ENCODE measurements at regions not wholly inside any gene's neighbourhood (a gene's known extent, or its start where the extent isn't known, plus 50 kb on each side); places are given as distances from the start of the nearest gene placed in this dataset.

DNA sequence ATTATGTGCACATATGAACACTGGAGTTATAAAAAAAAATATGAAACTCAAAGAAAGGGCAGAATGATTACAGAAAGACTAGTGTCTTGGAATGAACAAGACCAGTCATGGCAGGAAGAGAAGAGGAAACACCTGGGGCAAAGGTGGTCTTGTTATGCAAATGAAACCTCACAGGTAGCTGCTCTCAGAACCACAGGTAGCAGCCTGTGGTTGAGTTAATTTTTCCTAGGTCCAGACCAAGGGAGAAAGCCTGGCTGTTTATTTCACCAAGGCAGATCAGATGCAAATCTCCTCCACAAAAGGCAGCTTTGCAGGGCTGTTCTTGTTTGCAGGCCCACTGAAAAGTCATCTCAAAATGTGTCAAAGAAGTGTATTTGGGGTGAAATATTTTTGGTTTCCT, 785.8 kb downstream of the RNF144A start:
- H3K4me1 Mint-ChIP-seq (ENCODE audit: unreplicated experiment), result peaks cover 3% of the 10 kb centered on the region
- TF ChIP-seq, protein P1, sequence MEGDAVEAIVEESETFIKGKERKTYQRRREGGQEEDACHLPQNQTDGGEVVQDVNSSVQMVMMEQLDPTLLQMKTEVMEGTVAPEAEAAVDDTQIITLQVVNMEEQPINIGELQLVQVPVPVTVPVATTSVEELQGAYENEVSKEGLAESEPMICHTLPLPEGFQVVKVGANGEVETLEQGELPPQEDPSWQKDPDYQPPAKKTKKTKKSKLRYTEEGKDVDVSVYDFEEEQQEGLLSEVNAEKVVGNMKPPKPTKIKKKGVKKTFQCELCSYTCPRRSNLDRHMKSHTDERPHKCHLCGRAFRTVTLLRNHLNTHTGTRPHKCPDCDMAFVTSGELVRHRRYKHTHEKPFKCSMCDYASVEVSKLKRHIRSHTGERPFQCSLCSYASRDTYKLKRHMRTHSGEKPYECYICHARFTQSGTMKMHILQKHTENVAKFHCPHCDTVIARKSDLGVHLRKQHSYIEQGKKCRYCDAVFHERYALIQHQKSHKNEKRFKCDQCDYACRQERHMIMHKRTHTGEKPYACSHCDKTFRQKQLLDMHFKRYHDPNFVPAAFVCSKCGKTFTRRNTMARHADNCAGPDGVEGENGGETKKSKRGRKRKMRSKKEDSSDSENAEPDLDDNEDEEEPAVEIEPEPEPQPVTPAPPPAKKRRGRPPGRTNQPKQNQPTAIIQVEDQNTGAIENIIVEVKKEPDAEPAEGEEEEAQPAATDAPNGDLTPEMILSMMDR (IDR thresholded peaks at IDR 0.05), result no peak
- no peaks in the 10 kb centered on the region for H3K36me3 Mint-ChIP-seq (ENCODE audit: unreplicated experiment)
- no peak for DNase-seq (ENCODE audit: extremely low spot score, unreplicated experiment)
- no peak overlapping the region for H3K4me3 Mint-ChIP-seq (ENCODE audit: unreplicated experiment)
- H3K27ac Mint-ChIP-seq (ENCODE audit: unreplicated experiment), result no peak overlapping the region
- H3K27me3 Mint-ChIP-seq (ENCODE audit: unreplicated experiment), result no peaks in the 10 kb centered on the region
- H3K9me3 Mint-ChIP-seq (ENCODE audit: unreplicated experiment), result no peaks in the 10 kb centered on the region

DNA sequence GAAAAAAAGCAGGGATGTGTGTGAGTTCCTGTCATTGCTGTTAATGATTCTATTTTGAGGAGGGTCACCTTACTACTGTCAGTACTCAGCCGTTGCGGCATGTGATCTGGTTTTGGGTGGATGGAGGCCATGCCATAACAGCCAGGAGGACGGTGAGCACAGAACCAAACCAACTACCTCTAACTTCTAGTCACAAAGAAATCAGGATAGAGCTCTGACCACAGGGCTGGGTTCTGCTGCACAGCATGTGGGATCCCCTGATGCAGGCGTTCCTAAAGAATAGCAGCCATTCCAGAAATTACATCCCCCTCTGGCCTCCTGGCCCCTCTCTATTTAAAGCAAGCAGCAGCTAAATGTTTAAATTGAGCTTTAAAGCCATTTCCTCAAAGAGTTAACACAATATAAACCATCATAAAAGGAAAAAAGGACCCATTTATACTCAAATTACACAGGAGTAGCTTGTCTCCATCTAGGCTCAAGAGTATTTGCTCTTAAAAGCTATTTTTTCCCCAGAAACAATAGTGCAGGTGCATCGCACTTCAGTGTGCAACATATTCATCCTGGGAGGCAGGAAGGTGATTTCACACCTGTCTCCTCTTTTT, 786.4 kb downstream of the RNF144A start:
- DNase-seq (ENCODE audit: extremely low spot score, unreplicated experiment), result no peak
- H3K27ac Mint-ChIP-seq (ENCODE audit: unreplicated experiment), result no peak overlapping the region
- H3K9me3 Mint-ChIP-seq (ENCODE audit: unreplicated experiment), result no peaks in the 10 kb centered on the region
- H3K4me1 Mint-ChIP-seq (ENCODE audit: unreplicated experiment), result peaks cover 3% of the 10 kb centered on the region
- no peaks in the 10 kb centered on the region for H3K27me3 Mint-ChIP-seq (ENCODE audit: unreplicated experiment)
- TF ChIP-seq, protein P1 (IDR thresholded peaks at IDR 0.05), result no peak
- no peaks in the 10 kb centered on the region for H3K36me3 Mint-ChIP-seq (ENCODE audit: unreplicated experiment)
- H3K4me3 Mint-ChIP-seq (ENCODE audit: unreplicated experiment), result no peak overlapping the region

DNA sequence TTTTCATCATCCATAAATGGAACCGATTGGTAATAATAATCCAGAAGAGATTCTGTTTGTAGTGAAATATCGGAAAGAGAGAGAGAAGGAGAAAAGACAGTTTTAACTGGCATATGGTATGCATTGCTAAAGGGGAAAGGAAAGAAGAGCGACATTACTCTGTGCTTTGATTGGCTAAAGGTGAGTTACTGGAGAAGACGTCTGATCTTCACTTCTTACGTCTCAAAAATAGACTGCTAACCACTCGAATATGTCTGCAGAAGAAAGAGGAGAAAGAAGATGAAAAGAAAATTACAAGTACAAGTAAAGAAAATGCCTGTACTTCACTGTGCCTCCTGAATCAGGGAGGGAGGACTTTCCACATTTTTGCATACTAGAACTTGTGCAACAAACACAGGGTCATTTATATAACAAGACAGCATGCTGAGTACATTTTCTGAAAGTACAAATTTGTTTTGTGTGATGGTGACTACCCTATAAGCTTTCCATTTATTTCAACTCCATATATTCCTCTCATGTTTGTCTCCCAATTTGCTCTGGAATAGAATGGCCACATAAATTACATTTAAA, 787.2 kb downstream of the RNF144A start:
- Mint-ChIP-seq H3K9me3 (ENCODE audit: unreplicated experiment) (no peaks in the 10 kb centered on the region), H3K4me1 (ENCODE audit: unreplicated experiment) (peaks cover 3% of the 10 kb centered on the region), H3K27me3 (ENCODE audit: unreplicated experiment) (no peaks in the 10 kb centered on the region), H3K36me3 (ENCODE audit: unreplicated experiment) (no peaks in the 10 kb centered on the region), H3K27ac (ENCODE audit: unreplicated experiment) (no peak overlapping the region), H3K4me3 (ENCODE audit: unreplicated experiment) (no peak overlapping the region)
- no peak for DNase-seq (ENCODE audit: extremely low spot score, unreplicated experiment)
- TF ChIP-seq, protein P1 (IDR thresholded peaks at IDR 0.05), result no peak

DNA sequence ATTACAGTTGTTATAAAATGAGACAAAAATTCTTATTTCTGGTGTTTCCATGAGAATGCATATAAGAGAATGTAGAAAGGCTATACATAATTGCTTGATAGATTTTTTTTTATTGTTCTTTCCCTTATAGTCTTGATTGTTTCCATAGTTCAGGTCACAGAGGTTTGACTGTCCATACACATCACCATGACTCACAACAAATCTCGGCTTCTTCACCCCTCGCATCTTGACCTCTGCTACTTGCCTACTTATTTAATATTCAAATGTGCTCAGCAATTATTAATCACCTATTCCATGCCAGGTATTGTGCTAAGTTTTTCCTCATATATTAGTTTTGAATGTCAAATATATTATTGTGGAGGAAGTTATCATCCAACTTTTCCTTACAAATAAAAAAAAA, 789.6 kb downstream of the RNF144A start:
- H3K27ac Mint-ChIP-seq (ENCODE audit: unreplicated experiment), result no peak overlapping the region

DNA sequence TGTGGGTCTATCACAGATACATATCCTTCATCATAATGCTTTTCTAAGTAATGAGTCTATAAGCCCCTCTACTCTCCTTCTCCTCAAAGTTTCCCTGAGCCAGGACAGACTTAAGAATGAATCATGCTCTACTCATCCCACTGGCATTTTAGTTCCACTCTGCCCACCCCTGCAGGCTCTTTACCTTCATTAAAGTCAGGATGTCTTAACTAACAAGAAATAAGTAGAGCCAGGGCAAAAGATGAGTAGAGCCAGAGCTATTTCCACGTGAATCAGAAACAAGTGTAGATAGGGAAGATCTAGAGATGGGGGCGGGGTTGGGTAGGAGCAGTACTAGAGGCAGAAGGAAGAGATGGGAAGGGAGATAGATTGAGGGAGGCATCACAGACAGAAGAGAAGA, 790.5 kb downstream of the RNF144A start:
- Mint-ChIP-seq H3K27me3 (ENCODE audit: unreplicated experiment) (no peaks in the 10 kb centered on the region), H3K27ac (ENCODE audit: unreplicated experiment) (no peak overlapping the region), H3K4me1 (ENCODE audit: unreplicated experiment) (peaks cover 3% of the 10 kb centered on the region), H3K4me3 (ENCODE audit: unreplicated experiment) (no peak overlapping the region), H3K36me3 (ENCODE audit: unreplicated experiment) (no peaks in the 10 kb centered on the region), H3K9me3 (ENCODE audit: unreplicated experiment) (peaks cover under 1% of the 10 kb centered on the region)
- TF ChIP-seq, protein P1 (IDR thresholded peaks at IDR 0.05), result no peak
- no peak for DNase-seq (ENCODE audit: extremely low spot score, unreplicated experiment)

More for the DNA sequence above, 789.6 kb downstream of the RNF144A start:
- Mint-ChIP-seq H3K4me3 (ENCODE audit: unreplicated experiment) (no peak overlapping the region), H3K36me3 (ENCODE audit: unreplicated experiment) (no peaks in the 10 kb centered on the region), H3K27me3 (ENCODE audit: unreplicated experiment) (no peaks in the 10 kb centered on the region), H3K4me1 (ENCODE audit: unreplicated experiment) (peaks cover 3% of the 10 kb centered on the region), H3K9me3 (ENCODE audit: unreplicated experiment) (no peaks in the 10 kb centered on the region)
- no peak for DNase-seq (ENCODE audit: extremely low spot score, unreplicated experiment)
- TF ChIP-seq, protein P1 (IDR thresholded peaks at IDR 0.05), result no peak
